ENCODE measurements at regions not wholly inside any gene's neighbourhood (a gene's known extent, or its start where the extent isn't known, plus 50 kb on each side); places are given as distances from the start of the nearest gene placed in this dataset.

GRCh38 chr9:95788521-95788991 lies 86.9 kb upstream of the ERCC6L2 start:
- FAIRE-seq (no peak), ATAC-seq (no peak), DNase-seq (ENCODE audit: low spot score) (no peak)
- Histone ChIP-seq H4K20me1 (ENCODE audit: insufficient read depth, low read length) (no peaks in the 10 kb centered on the region), H3K4me1 (ENCODE audit: insufficient read depth, low read length) (peaks cover 35% of the 10 kb centered on the region), H3K27ac (ENCODE audit: extremely low read length, insufficient read depth, low read length) (no peak overlapping the region), H3K4me2 (ENCODE audit: low read depth, low read length) (no peak overlapping the region), H3K36me3 (replicated peaks in 1 of 2; ENCODE audit: control insufficient read depth in 1 of 2, insufficient read depth in 2 of 2, low read length in 2 of 2) (no peaks in the 10 kb centered on the region), H3K4me3 (replicated peaks in 1 of 3; ENCODE audit: insufficient read depth in 1 of 3, low read depth in 2 of 3, low read length in 3 of 3) (no peak overlapping the region), H3K9ac (ENCODE audit: insufficient read depth, low read depth, low read length) (no peak overlapping the region), H3K9me3 (ENCODE audit: low read length) (no peaks in the 10 kb centered on the region), H3K27me3 (ENCODE audit: control insufficient read depth in 1 of 2, insufficient read depth in 2 of 2, low read length in 2 of 2) (peaks cover 0 to 6% of the 10 kb centered on the region in 2 experiments; a peak in 3 of 5 replicates), H2AFZ (ENCODE audit: low read length) (no peak overlapping the region), H3K79me2 (ENCODE audit: insufficient read depth, low read length) (no peaks in the 10 kb centered on the region)
- CTCF ChIA-PET (ENCODE audit: low intra/inter-chr PET ratio, low total read pairs), result no interaction called here
- TF ChIP-seq KIAA2018 (CRISPR knock-in tag; IDR thresholded peaks at IDR 0.05; ENCODE audit: borderline replicate concordance), result no peak
- no peak for TF ChIP-seq ZNF274 (CRISPR knock-in tag; IDR thresholded peaks at IDR 0.05)
- no peak for TF ChIP-seq ZFP82 (CRISPR knock-in tag; IDR thresholded peaks at IDR 0.05; ENCODE audit: borderline replicate concordance)
- TF ChIP-seq THAP11 (CRISPR knock-in tag; IDR thresholded peaks at IDR 0.05), result no peak
- no peak for TF ChIP-seq ZNF768 (CRISPR knock-in tag; IDR thresholded peaks at IDR 0.05)
- intact Hi-C loops (cut with micrococcal nuclease; ENCODE audit: unreplicated experiment) (no loop called here), in situ Hi-C loops (cut with HindIII; ENCODE audit: extremely low pct_ligation_motif_present, low pct_unique_long_range_greater_than_20kb) (no loop called here)
- POLR2A ChIA-PET, result no interaction called here
- 28% methylated on average over 6 of the region's 6 CpGs for WGBS (ENCODE audit: low lambda C conversion rate)
- BruUV-seq (replicated peaks), result no TSS peak

All from HepG2 (cell line).